Neural cell (in vitro differentiated cells): ENCODE measurements at regions not wholly inside any gene's neighbourhood (a gene's known extent, or its start where the extent isn't known, plus 50 kb on each side); places are given as distances from the start of the nearest gene placed in this dataset.

Experiments used
- H2AFZ ChIP-seq: fragments of 200-600, 300-800 bp; sonication (generic), shearing (Covaris generic); 2 replicates; pipeline ENCODE4 v1.6.0; 2014; ENCODE audit warnings: low read depth, mild to moderate bottlenecking, antibody characterized with exemption, low read length, moderate library complexity
- H3F3A ChIP-seq: fragments of 200-600 bp; shearing (Covaris generic); 2 replicates; pipeline ENCODE4 v1.6.1; 2016; ENCODE audit warnings: mild to moderate bottlenecking, moderate library complexity, mixed read lengths, antibody characterized with exemption, low read length; ENCODE audit not compliant: insufficient read depth, poor library complexity, severe bottlenecking
- H3K27ac ChIP-seq: fragments of 200-600, 300-800 bp; sonication (generic), shearing (Covaris generic); 2 replicates; pipeline ENCODE4 v1.5.1; 2014; ENCODE audit warnings: mild to moderate bottlenecking, low read length, moderate library complexity
- H3K27me3 ChIP-seq: fragments of 300-800, 200-600 bp; sonication (generic), shearing (Covaris generic); 2 replicates; pipeline ENCODE4 v1.6.0; 2014; ENCODE audit warnings: mild to moderate bottlenecking, low read depth, low read length, moderate library complexity; ENCODE audit not compliant: insufficient read depth
- H3K36me3 ChIP-seq: fragments of 300-800, 200-600 bp; sonication (generic), shearing (Covaris generic); 2 replicates; pipeline ENCODE4 v1.5.1; 2014; ENCODE audit warnings: mild to moderate bottlenecking, antibody characterized with exemption, low read length, moderate library complexity; ENCODE audit not compliant: insufficient read depth
- H3K4me2 ChIP-seq: fragments of 300-800, 200-600 bp; sonication (generic), shearing (Covaris generic); 2 replicates; pipeline ENCODE4 v1.6.0; 2014; ENCODE audit warnings: mild to moderate bottlenecking, low read length
- H3K4me3 ChIP-seq: fragments of 300-800, 200-600 bp; sonication (generic), shearing (Covaris generic); 2 replicates; pipeline ENCODE4 v1.5.1; 2014; ENCODE audit warnings: mild to moderate bottlenecking, low read length, moderate library complexity
- H3K79me2 ChIP-seq: fragments of 200-600 bp; shearing (Covaris generic); replicated peaks from 2 replicates; pipeline ENCODE4 v1.6.0; 2014; ENCODE audit warnings: mild to moderate bottlenecking, low read length, moderate library complexity; ENCODE audit not compliant: insufficient read depth
- H3K9ac ChIP-seq: fragments of 300-800, 200-600 bp; sonication (generic), shearing (Covaris generic); 2 replicates; pipeline ENCODE4 v1.6.1; 2016; ENCODE audit warnings: mild to moderate bottlenecking, low read length, mixed read lengths
- H3K9me2 ChIP-seq: fragments of 200-600 bp; shearing (Covaris generic); 2 replicates; pipeline ENCODE4 v1.6.1; 2016; ENCODE audit warnings: mild to moderate bottlenecking, low read length, mixed read lengths; ENCODE audit not compliant: insufficient read depth
- H3K9me3 ChIP-seq: fragments of 200-600, 300-800 bp; sonication (generic), shearing (Covaris generic); 2 replicates; pipeline ENCODE4 v1.6.1; 2016; ENCODE audit warnings: mild to moderate bottlenecking, mixed run types, low read length, moderate library complexity, mixed read lengths
- H4K20me1 ChIP-seq: fragments of 200-600 bp; shearing (Covaris generic); 2 replicates; pipeline ENCODE4 v1.6.1; 2016; ENCODE audit warnings: mild to moderate bottlenecking, mixed run types; ENCODE audit not compliant: insufficient read depth
- EP300 ChIP-seq: fragments of 450-650 bp; conservative IDR thresholded peaks from 2 replicates; pipeline ENCODE4 v1.6.1; 2014; ENCODE audit warnings: antibody characterized with exemption, mild to moderate bottlenecking, moderate library complexity; ENCODE audit not compliant: poor library complexity, severe bottlenecking
- EZH2 ChIP-seq: fragments of 200-600, 300-800 bp; shearing (Covaris generic), sonication (generic); IDR thresholded peaks from 2 replicates; pipeline ENCODE4 v1.6.1; 2014; ENCODE audit warnings: antibody characterized with exemption, low read length, borderline replicate concordance, mild to moderate bottlenecking; ENCODE audit not compliant: insufficient read depth, poor library complexity, severe bottlenecking
- MXI1 ChIP-seq: fragments of 450-650 bp; conservative IDR thresholded peaks from 2 replicates; pipeline ENCODE4 v1.6.1; 2014; ENCODE audit warnings: antibody characterized with exemption, mild to moderate bottlenecking; ENCODE audit not compliant: poor library complexity, severe bottlenecking
- POLR2AphosphoS5 ChIP-seq: IDR thresholded peaks from 2 replicates; pipeline ENCODE4 v1.6.1; 2012
- RAD21 ChIP-seq: fragments of 450-650 bp; conservative IDR thresholded peaks from 2 replicates; pipeline ENCODE4 v1.6.1; 2014; ENCODE audit warnings: antibody characterized with exemption, mild to moderate bottlenecking, moderate library complexity
- SMC3 ChIP-seq: fragments of 450-650 bp; conservative IDR thresholded peaks from 2 replicates; pipeline ENCODE4 v1.6.1; 2014; ENCODE audit warnings: antibody characterized with exemption, mild to moderate bottlenecking, moderate library complexity; ENCODE audit not compliant: poor library complexity
- TAF1 ChIP-seq: IDR thresholded peaks from 2 replicates; pipeline ENCODE4 v1.6.1; 2012; ENCODE audit warnings: low read depth
- TF ChIP-seq, protein P1 (sequence below): IDR thresholded peaks from 2 replicates; pipeline ENCODE4 v1.6.1; 2012; ENCODE audit warnings: borderline replicate concordance
- TF ChIP-seq, protein P2 (sequence below): fragments of 450-650 bp; IDR thresholded peaks from 2 replicates; pipeline ENCODE4 v1.5.1; 2014; ENCODE audit warnings: antibody characterized with exemption, mild to moderate bottlenecking, moderate library complexity; ENCODE audit not compliant: poor library complexity, severe bottlenecking

DNA sequence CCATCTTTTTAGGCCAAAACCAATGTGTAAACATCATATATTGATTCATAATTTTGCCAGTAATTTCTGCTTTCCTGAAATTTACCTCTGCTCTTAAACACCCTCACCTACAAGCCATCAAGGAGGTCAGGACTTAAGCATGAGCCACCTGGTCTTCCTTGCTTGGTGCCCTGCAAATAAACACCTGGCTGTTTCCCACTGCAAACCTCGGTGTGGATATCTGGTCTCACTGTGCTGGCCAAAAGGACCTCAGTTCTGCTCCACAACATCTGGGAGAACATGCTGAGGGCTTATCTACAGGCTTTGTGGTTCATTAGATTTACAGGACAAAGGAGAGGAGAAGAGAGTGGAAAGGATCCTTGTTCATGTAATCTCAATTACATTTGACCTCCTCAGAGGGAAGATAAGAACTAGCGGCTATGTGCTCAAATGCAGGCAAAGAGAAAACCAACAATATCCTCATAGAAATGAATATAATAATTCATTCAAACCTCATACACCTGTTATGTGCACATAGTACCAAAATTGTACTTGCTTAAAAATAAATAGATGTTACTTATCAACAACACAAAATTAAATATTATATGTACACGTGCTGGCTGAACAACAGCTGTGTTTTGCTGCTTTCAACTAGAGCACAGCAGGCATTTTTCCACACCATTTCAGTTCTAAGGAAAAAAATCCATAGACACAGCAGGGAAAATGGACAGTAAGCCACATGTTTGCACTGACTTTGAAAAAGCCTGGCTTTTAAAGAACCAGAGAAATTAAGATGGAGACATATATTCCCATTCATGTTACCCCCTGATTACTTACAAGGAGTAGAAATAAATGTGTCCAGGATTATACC lies 465.1 kb downstream of the LPIN1 start:
- Histone ChIP-seq H3K4me2 (no peak overlapping the region), H3K9me2 (no peaks in the 10 kb centered on the region), H3K79me2 (no peaks in the 10 kb centered on the region), H3K9me3 (no peaks in the 10 kb centered on the region), H3K27ac (peak overlapping the region; percentile 5), H3K4me3 (no peak overlapping the region), H3F3A (no peaks in the 10 kb centered on the region), H3K27me3 (no peaks in the 10 kb centered on the region), H3K36me3 (no peaks in the 10 kb centered on the region), H4K20me1 (no peaks in the 10 kb centered on the region), H3K9ac (no peak overlapping the region), H2AFZ (no peak overlapping the region)
- TF ChIP-seq RAD21 (no peak), EZH2 (no peak), POLR2AphosphoS5 (peak; percentile 49)
- TF ChIP-seq, protein P1, sequence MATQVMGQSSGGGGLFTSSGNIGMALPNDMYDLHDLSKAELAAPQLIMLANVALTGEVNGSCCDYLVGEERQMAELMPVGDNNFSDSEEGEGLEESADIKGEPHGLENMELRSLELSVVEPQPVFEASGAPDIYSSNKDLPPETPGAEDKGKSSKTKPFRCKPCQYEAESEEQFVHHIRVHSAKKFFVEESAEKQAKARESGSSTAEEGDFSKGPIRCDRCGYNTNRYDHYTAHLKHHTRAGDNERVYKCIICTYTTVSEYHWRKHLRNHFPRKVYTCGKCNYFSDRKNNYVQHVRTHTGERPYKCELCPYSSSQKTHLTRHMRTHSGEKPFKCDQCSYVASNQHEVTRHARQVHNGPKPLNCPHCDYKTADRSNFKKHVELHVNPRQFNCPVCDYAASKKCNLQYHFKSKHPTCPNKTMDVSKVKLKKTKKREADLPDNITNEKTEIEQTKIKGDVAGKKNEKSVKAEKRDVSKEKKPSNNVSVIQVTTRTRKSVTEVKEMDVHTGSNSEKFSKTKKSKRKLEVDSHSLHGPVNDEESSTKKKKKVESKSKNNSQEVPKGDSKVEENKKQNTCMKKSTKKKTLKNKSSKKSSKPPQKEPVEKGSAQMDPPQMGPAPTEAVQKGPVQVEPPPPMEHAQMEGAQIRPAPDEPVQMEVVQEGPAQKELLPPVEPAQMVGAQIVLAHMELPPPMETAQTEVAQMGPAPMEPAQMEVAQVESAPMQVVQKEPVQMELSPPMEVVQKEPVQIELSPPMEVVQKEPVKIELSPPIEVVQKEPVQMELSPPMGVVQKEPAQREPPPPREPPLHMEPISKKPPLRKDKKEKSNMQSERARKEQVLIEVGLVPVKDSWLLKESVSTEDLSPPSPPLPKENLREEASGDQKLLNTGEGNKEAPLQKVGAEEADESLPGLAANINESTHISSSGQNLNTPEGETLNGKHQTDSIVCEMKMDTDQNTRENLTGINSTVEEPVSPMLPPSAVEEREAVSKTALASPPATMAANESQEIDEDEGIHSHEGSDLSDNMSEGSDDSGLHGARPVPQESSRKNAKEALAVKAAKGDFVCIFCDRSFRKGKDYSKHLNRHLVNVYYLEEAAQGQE = peak; percentile 57

DNA sequence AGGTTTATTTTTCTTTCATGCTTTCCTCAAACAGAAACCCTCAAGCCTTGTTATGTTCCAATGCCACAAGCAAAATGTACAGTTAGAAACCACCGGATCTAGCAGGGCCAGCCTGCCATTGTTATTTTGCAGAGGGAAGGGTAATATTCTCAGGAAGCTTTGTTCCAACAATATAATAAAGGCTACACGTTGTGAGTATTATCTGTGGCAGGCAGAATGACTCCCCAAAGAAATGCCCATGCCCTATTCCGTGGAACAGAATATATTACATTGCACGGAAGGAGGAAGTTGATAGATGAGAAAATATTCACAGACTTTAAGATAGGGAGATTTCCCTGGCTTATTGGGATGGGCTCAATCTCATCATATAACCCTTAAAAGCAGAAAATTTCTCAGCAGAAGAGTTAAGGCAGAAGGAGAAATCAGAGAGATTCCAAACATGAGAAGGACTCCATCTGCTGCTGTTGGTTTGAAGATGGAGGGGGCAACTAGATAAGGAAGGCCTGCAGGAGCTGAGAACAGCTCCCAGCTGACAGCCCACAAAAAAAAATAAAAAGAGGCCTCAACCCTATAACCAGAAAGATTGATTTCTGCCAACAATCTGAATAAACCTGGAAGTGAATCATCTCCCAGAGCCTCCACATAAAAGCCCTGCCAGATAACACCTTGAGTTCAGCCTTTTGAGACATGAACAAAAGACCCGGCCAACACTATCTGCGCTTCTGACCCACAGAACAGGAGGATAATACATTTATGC lies 466.6 kb downstream of the LPIN1 start:
- no peaks in the 10 kb centered on the region for H3K36me3 ChIP-seq
- H3K27ac ChIP-seq = no peak overlapping the region
- H3K9ac ChIP-seq = no peak overlapping the region
- H3K27me3 ChIP-seq = no peaks in the 10 kb centered on the region
- H3K4me2 ChIP-seq = no peak overlapping the region
- H3K9me2 ChIP-seq = no peaks in the 10 kb centered on the region
- TF ChIP-seq EP300 (no peak), POLR2AphosphoS5 (no peak), SMC3 (no peak), TAF1 (no peak), MXI1 (no peak), RAD21 (no peak), EZH2 (no peak)
- TF ChIP-seq, protein P2, sequence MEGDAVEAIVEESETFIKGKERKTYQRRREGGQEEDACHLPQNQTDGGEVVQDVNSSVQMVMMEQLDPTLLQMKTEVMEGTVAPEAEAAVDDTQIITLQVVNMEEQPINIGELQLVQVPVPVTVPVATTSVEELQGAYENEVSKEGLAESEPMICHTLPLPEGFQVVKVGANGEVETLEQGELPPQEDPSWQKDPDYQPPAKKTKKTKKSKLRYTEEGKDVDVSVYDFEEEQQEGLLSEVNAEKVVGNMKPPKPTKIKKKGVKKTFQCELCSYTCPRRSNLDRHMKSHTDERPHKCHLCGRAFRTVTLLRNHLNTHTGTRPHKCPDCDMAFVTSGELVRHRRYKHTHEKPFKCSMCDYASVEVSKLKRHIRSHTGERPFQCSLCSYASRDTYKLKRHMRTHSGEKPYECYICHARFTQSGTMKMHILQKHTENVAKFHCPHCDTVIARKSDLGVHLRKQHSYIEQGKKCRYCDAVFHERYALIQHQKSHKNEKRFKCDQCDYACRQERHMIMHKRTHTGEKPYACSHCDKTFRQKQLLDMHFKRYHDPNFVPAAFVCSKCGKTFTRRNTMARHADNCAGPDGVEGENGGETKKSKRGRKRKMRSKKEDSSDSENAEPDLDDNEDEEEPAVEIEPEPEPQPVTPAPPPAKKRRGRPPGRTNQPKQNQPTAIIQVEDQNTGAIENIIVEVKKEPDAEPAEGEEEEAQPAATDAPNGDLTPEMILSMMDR = no peak
- TF ChIP-seq, protein P1 = no peak
- H2AFZ ChIP-seq = no peak overlapping the region
- H3K79me2 ChIP-seq = no peaks in the 10 kb centered on the region
- no peaks in the 10 kb centered on the region for H3K9me3 ChIP-seq
- H3F3A ChIP-seq = no peaks in the 10 kb centered on the region
- no peaks in the 10 kb centered on the region for H4K20me1 ChIP-seq
- H3K4me3 ChIP-seq = no peak overlapping the region
